NT2/D1 (cell line): ENCODE measurements at regions not wholly inside any gene's neighbourhood (a gene's known extent, or its start where the extent isn't known, plus 50 kb on each side); places are given as distances from the start of the nearest gene placed in this dataset.

Experiments used
- SUZ12 ChIP-seq: IDR thresholded peaks from 2 replicates; pipeline ENCODE4 v1.6.1; 2011; ENCODE audit not compliant: insufficient read length, insufficient read depth; ENCODE audit errors: extremely low read depth
- YY1 ChIP-seq: IDR thresholded peaks from 2 replicates; pipeline ENCODE4 v1.6.1; 2011; ENCODE audit not compliant: insufficient read length, insufficient read depth
- ZNF274 ChIP-seq: IDR thresholded peaks from 2 replicates; pipeline ENCODE4 v1.6.1; 2011; ENCODE audit warnings: mild to moderate bottlenecking, low read depth, low read length

DNA sequence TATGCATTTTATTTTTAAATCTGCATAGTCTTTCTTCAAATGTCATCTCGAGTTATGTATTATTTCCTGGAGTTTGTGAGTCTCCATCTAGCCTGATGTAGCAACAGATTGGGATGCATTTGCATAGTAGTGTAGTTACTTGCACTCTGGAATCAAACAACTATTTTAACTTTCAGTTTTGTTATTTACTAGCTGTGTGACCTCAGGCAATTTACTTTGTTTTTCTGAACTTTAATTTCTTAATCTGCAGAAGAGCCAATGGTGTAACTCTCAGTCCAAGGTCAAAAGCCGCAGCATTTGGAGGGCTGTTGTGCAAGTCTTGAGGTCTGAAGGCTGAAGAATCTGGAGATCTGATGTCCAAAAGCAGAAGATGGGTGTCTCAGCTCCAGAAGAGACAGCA is 175.8 kb upstream of the SORCS1 start:
- TF ChIP-seq YY1: no peak
- no peak for TF ChIP-seq ZNF274
- no peak for TF ChIP-seq SUZ12
